H9 (cell line): ENCODE measurements at regions not wholly inside any gene's neighbourhood (a gene's known extent, or its start where the extent isn't known, plus 50 kb on each side); places are given as distances from the start of the nearest gene placed in this dataset.

Experiments
- DNase-seq: peaks from one replicate; pipeline ENCODE4 v3.0.0-alpha.2; 2017
- H2AFZ ChIP-seq: one replicate; pipeline ENCODE4 v1.6.1; 2013; ENCODE audit warnings: mild to moderate bottlenecking, low read length, control low read depth, moderate library complexity
- H2AK5ac ChIP-seq: 2 replicates; pipeline ENCODE4 v1.6.1; 2013; ENCODE audit warnings: low read length, control low read depth, mixed read lengths; ENCODE audit not compliant: insufficient read length
- H2BK120ac ChIP-seq: one replicate; pipeline ENCODE4 v1.6.1; 2013; ENCODE audit warnings: low read depth, mild to moderate bottlenecking, low read length, control low read depth, inconsistent platforms; ENCODE audit not compliant: poor library complexity, severe bottlenecking
- H2BK12ac ChIP-seq: 2 replicates; pipeline ENCODE4 v1.6.1; 2013; ENCODE audit warnings: low read length, control low read depth, mixed read lengths, low read depth; ENCODE audit not compliant: insufficient read length
- H2BK15ac ChIP-seq: 2 replicates; pipeline ENCODE4 v1.6.1; 2013; ENCODE audit warnings: low read depth, low read length, control low read depth
- H2BK20ac ChIP-seq: one replicate; pipeline ENCODE4 v1.6.1; 2013; ENCODE audit warnings: low read depth, mild to moderate bottlenecking, low read length, control low read depth, inconsistent platforms; ENCODE audit not compliant: poor library complexity, severe bottlenecking
- H2BK5ac ChIP-seq: 2 replicates; pipeline ENCODE4 v1.6.1; 2013; ENCODE audit warnings: low read length, control low read depth, mixed read lengths; ENCODE audit not compliant: insufficient read length
- H3K14ac ChIP-seq: 2 replicates; pipeline ENCODE4 v1.6.1; 2013; ENCODE audit warnings: low read length, control low read depth; ENCODE audit not compliant: insufficient read depth
- H3K18ac ChIP-seq: 2 replicates; pipeline ENCODE4 v1.6.1; 2013; ENCODE audit warnings: low read depth, mild to moderate bottlenecking, mixed read lengths, low read length, control low read depth; ENCODE audit not compliant: insufficient read length
- H3K23ac ChIP-seq: 2 replicates; pipeline ENCODE4 v1.6.1; 2013; ENCODE audit warnings: low read length, control low read depth, mixed read lengths, low read depth; ENCODE audit not compliant: insufficient read length
- H3K23me2 ChIP-seq: 2 replicates; pipeline ENCODE4 v1.6.1; 2013; ENCODE audit warnings: low read depth, mild to moderate bottlenecking, mixed read lengths, low read length, control low read depth; ENCODE audit not compliant: insufficient read length, poor library complexity, severe bottlenecking
- H3K27ac ChIP-seq: 2 replicates; pipeline ENCODE4 v1.5.1; 2013; ENCODE audit warnings: low read length, control low read depth, mixed read lengths, low read depth; ENCODE audit not compliant: insufficient read length
- H3K27me3 ChIP-seq: 2 replicates; pipeline ENCODE4 v1.6.1; 2013; ENCODE audit warnings: low read length, control low read depth, inconsistent platforms; ENCODE audit not compliant: insufficient read depth
- H3K4ac ChIP-seq: 2 replicates; pipeline ENCODE4 v1.6.1; 2013; ENCODE audit warnings: low read depth, mild to moderate bottlenecking, control low read depth, inconsistent platforms, low read length, moderate library complexity
- H3K4me1 ChIP-seq: 2 replicates; pipeline ENCODE4 v1.6.1; 2013; ENCODE audit warnings: low read length, control low read depth, inconsistent platforms; ENCODE audit not compliant: insufficient read depth
- H3K4me2 ChIP-seq: 2 replicates; pipeline ENCODE4 v1.6.1; 2013; ENCODE audit warnings: low read length, control low read depth, mixed read lengths; ENCODE audit not compliant: insufficient read length, insufficient read depth
- H3K56ac ChIP-seq: 2 replicates; pipeline ENCODE4 v1.6.1; 2013; ENCODE audit warnings: low read depth, mild to moderate bottlenecking, mixed read lengths, low read length, control low read depth; ENCODE audit not compliant: insufficient read length
- H3K79me1 ChIP-seq: 2 replicates; pipeline ENCODE4 v1.6.1; 2013; ENCODE audit warnings: low read depth, mild to moderate bottlenecking, moderate library complexity, low read length, control low read depth, inconsistent platforms; ENCODE audit not compliant: insufficient read depth, poor library complexity, severe bottlenecking
- H3K79me2 ChIP-seq: 2 replicates; pipeline ENCODE4 v1.6.1; 2013; ENCODE audit warnings: low read length, control low read depth, inconsistent platforms; ENCODE audit not compliant: insufficient read depth
- H3K9ac ChIP-seq: 2 replicates; pipeline ENCODE4 v1.6.1; 2013; ENCODE audit warnings: low read length, control low read depth, mixed read lengths; ENCODE audit not compliant: insufficient read length; ENCODE audit errors: extremely low read depth
- H3K9me3 ChIP-seq: one replicate; pipeline ENCODE4 v1.6.1; 2013; ENCODE audit warnings: low read depth, low read length, inconsistent platforms; ENCODE audit not compliant: control insufficient read depth
- H3T11ph ChIP-seq: one replicate; pipeline ENCODE4 v1.6.1; 2013; ENCODE audit warnings: mild to moderate bottlenecking, low read length, control low read depth, inconsistent platforms
- H4K20me1 ChIP-seq: one replicate; pipeline ENCODE4 v1.6.1; 2013; ENCODE audit not compliant: control insufficient read depth, insufficient read length, insufficient read depth
- H4K5ac ChIP-seq: 2 replicates; pipeline ENCODE4 v1.6.1; 2013; ENCODE audit warnings: low read depth, mild to moderate bottlenecking, mixed read lengths, low read length, control low read depth; ENCODE audit not compliant: insufficient read length
- H4K8ac ChIP-seq: replicated peaks from 2 replicates; pipeline ENCODE4 v1.6.1; 2013; ENCODE audit warnings: low read length, control low read depth, mixed read lengths, low read depth; ENCODE audit not compliant: insufficient read length
- H4K91ac ChIP-seq: 2 replicates; pipeline ENCODE4 v1.6.1; 2013; ENCODE audit warnings: low read depth, mild to moderate bottlenecking, moderate library complexity, mixed read lengths, low read length, control low read depth; ENCODE audit not compliant: insufficient read length
- H3K27ac Mint-ChIP-seq, 3 experiments: 2 replicates in 2 of 3; 3 replicates in 1 of 3; pipeline ENCODE4 v1.8.0; 2020 to 2021; ENCODE audit warnings: mixed read lengths in 3 of 3, mild to moderate bottlenecking in 1 of 3, moderate library complexity in 1 of 3
- H3K27me3 Mint-ChIP-seq: 2 replicates; pipeline ENCODE4 v1.8.0; 2021; ENCODE audit warnings: low read depth, mild to moderate bottlenecking, moderate library complexity, mixed read lengths
- H3K36me3 Mint-ChIP-seq, 3 experiments: 2 replicates in 2 of 3; 3 replicates in 1 of 3; pipeline ENCODE4 v1.8.0; 2020 to 2021; ENCODE audit warnings: low read depth in 3 of 3, mixed read lengths in 3 of 3; ENCODE audit not compliant: insufficient read depth in 1 of 3
- H3K4me1 Mint-ChIP-seq, 2 experiments: 2 replicates each; pipeline ENCODE4 v1.8.0; 2020; ENCODE audit warnings: mixed read lengths in 2 of 2
- H3K4me3 Mint-ChIP-seq, 2 experiments: 2 replicates in 1 of 2; 3 replicates in 1 of 2; pipeline ENCODE4 v1.8.0; 2020 to 2021; ENCODE audit warnings: mild to moderate bottlenecking in 2 of 2, mixed read lengths in 2 of 2, moderate library complexity in 1 of 2
- H3K9me3 Mint-ChIP-seq, 2 experiments: 2 replicates in 1 of 2; 3 replicates in 1 of 2; pipeline ENCODE4 v1.8.0; 2020; ENCODE audit warnings: mild to moderate bottlenecking in 2 of 2, mixed read lengths in 2 of 2, moderate library complexity in 1 of 2
- WGBS: extraction: QIAGEN DNeasy Blood & Tissue Kit; methylation state at CpG from one replicate; pipeline ENCODE4 v1.1.7; 2013; ENCODE audit warnings: missing lambda C conversion rate, low lambda C conversion rate, mixed read lengths; ENCODE audit not compliant: insufficient read length; ENCODE audit errors: extremely low coverage; 5-methylcytosine and 5-hydroxymethylcytosine counted together
- TF ChIP-seq, protein P1 (sequence below): fragments of 200-600 bp; sonication (generic); conservative IDR thresholded peaks from 3 replicates; pipeline ENCODE4 v1.8.0; 2021; ENCODE audit warnings: antibody characterized with exemption, mild to moderate bottlenecking

DNA sequence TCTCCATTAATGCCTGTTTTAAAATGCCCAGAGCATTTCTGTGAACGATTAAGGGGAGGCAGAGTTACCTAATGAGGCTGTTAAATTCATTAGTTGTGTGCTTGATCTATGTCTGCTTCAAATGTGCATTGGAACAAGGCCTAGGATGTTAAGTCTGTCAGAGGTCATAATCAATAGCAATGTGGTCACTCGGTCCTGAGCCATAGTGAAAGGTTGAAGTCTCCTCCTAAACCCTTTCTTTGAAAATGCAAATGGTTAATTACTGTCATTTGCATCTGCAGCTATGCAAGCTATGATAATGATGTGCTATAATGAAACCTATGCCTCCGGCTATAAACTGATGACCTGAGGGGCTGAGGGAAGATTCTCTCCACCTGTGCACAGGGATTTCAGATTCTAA, 114.2 kb upstream of the NR5A2 start:
- H3K79me1 ChIP-seq, result no peaks in the 10 kb centered on the region
- TF ChIP-seq, protein P1, sequence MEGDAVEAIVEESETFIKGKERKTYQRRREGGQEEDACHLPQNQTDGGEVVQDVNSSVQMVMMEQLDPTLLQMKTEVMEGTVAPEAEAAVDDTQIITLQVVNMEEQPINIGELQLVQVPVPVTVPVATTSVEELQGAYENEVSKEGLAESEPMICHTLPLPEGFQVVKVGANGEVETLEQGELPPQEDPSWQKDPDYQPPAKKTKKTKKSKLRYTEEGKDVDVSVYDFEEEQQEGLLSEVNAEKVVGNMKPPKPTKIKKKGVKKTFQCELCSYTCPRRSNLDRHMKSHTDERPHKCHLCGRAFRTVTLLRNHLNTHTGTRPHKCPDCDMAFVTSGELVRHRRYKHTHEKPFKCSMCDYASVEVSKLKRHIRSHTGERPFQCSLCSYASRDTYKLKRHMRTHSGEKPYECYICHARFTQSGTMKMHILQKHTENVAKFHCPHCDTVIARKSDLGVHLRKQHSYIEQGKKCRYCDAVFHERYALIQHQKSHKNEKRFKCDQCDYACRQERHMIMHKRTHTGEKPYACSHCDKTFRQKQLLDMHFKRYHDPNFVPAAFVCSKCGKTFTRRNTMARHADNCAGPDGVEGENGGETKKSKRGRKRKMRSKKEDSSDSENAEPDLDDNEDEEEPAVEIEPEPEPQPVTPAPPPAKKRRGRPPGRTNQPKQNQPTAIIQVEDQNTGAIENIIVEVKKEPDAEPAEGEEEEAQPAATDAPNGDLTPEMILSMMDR, result no peak
- H3K23ac ChIP-seq, result no peak overlapping the region
- no peak overlapping the region for H4K8ac ChIP-seq
- H3K4me1 ChIP-seq, result no peaks in the 10 kb centered on the region
- Mint-ChIP-seq H3K9me3 (no peaks in the 10 kb centered on the region), H3K27me3 (no peaks in the 10 kb centered on the region), H3K4me3 (no peak overlapping the region), H3K4me1 (0 out of 4 replicates have a peak, but pooled peaks cover 0 to 5% of the 10 kb centered on the region in 2 experiments), H3K36me3 (no peaks in the 10 kb centered on the region), H3K27ac (no peak overlapping the region)
- no peak overlapping the region for H2BK120ac ChIP-seq
- no peak for DNase-seq
- no peak overlapping the region for H2AK5ac ChIP-seq
- no peak overlapping the region for H3K14ac ChIP-seq
- H3T11ph ChIP-seq, result no peak overlapping the region
- no peak overlapping the region for H2BK20ac ChIP-seq
- H2BK12ac ChIP-seq, result no peak overlapping the region
- no peak overlapping the region for H4K91ac ChIP-seq
- no peak overlapping the region for H2BK15ac ChIP-seq
- no peak overlapping the region for H3K4me2 ChIP-seq
- H3K27ac ChIP-seq, result no peak overlapping the region
- H3K9ac ChIP-seq, result no peak overlapping the region
- H4K20me1 ChIP-seq, result no peaks in the 10 kb centered on the region
- no peaks in the 10 kb centered on the region for H3K27me3 ChIP-seq
- H3K79me2 ChIP-seq, result no peaks in the 10 kb centered on the region
- no peak overlapping the region for H3K18ac ChIP-seq
- no peak overlapping the region for H3K56ac ChIP-seq
- H3K9me3 ChIP-seq, result no peaks in the 10 kb centered on the region
- H3K23me2 ChIP-seq, result no peaks in the 10 kb centered on the region
- H3K4ac ChIP-seq, result no peak overlapping the region
- H2BK5ac ChIP-seq, result no peak overlapping the region
- no peak overlapping the region for H4K5ac ChIP-seq
- no peak overlapping the region for H2AFZ ChIP-seq
- no CpG with 5 or more reads among the region's 3 CpGs for WGBS
